Liver (tissue), 8 donors: ENCODE measurements at regions not wholly inside any gene's neighbourhood (a gene's known extent, or its start where the extent isn't known, plus 50 kb on each side); places are given as distances from the start of the nearest gene placed in this dataset.

Experiments used
- DNase-seq: peaks from one replicate; pipeline ENCODE4 v3.0.0-alpha.2; 2017; ENCODE audit warnings: low spot score
- H3K27ac ChIP-seq, 2 donors: one replicate each; pipeline ENCODE4 v1.7.0; 2013; ENCODE audit warnings: inconsistent platforms in 2 of 2, low read length in 2 of 2, control low read depth in 1 of 2, low read depth in 1 of 2, mild to moderate bottlenecking in 1 of 2
- H3K27me3 ChIP-seq, 4 donors: one replicate each; pipeline versions ENCODE4 v1.6.1 to v1.7.0; 2013; ENCODE audit warnings: low read length in 3 of 4, inconsistent platforms in 1 of 4, mild to moderate bottlenecking in 1 of 4, moderate library complexity in 1 of 4; ENCODE audit not compliant: control insufficient read depth in 4 of 4, insufficient read depth in 4 of 4
- H3K36me3 ChIP-seq, 4 donors: one replicate each; pipeline versions ENCODE4 v1.6.1 to v1.7.0; 2013; ENCODE audit warnings: low read length in 3 of 4, mild to moderate bottlenecking in 3 of 4, low read depth in 1 of 4, moderate library complexity in 1 of 4; ENCODE audit not compliant: control insufficient read depth in 4 of 4, insufficient read depth in 3 of 4
- H3K4me1 ChIP-seq, 4 donors: one replicate each; pipeline versions ENCODE4 v1.6.1 to v1.7.0; 2013; ENCODE audit warnings: low read length in 3 of 4, mild to moderate bottlenecking in 3 of 4, moderate library complexity in 1 of 4; ENCODE audit not compliant: control insufficient read depth in 4 of 4, insufficient read depth in 4 of 4
- H3K4me3 ChIP-seq, 3 donors: one replicate each; pipeline versions ENCODE4 v1.6.1 to v1.7.0; 2013; ENCODE audit warnings: low read length in 3 of 3, control low read depth in 1 of 3, low read depth in 1 of 3, mild to moderate bottlenecking in 1 of 3
- H3K9ac ChIP-seq, 2 donors: one replicate each; pipeline ENCODE4 v1.7.0; 2013; ENCODE audit warnings: low read length in 2 of 2, mild to moderate bottlenecking in 2 of 2, moderate library complexity in 2 of 2, control low read depth in 1 of 2, low read depth in 1 of 2
- H3K9me3 ChIP-seq, 4 donors: one replicate each; pipeline versions ENCODE4 v1.6.1 to v1.7.0; 2013; ENCODE audit warnings: low read length in 3 of 4; ENCODE audit not compliant: control insufficient read depth in 4 of 4
- EGR1 ChIP-seq, 2 donors: IDR thresholded peaks; 2 replicates each; pipeline ENCODE4 v1.6.1; 2016 to 2018; ENCODE audit warnings: antibody characterized with exemption in 2 of 2, low read depth in 2 of 2
- FOXA1 ChIP-seq: IDR thresholded peaks from 2 replicates; pipeline ENCODE4 v1.6.1; 2016; ENCODE audit warnings: antibody characterized with exemption
- GABPA ChIP-seq, 2 donors: IDR thresholded peaks in 1 of 2; conservative IDR thresholded peaks in 1 of 2; 2 replicates each; pipeline ENCODE4 v1.6.1; 2016; ENCODE audit warnings: antibody characterized with exemption in 2 of 2, mild to moderate bottlenecking in 1 of 2, moderate library complexity in 1 of 2
- HNF4G ChIP-seq: IDR thresholded peaks from 2 replicates; pipeline ENCODE4 v1.6.1; 2016; ENCODE audit warnings: antibody characterized with exemption
- NR2F2 ChIP-seq: IDR thresholded peaks from 2 replicates; pipeline ENCODE4 v1.6.1; 2016; ENCODE audit warnings: antibody characterized with exemption
- RAD21 ChIP-seq, 2 donors: IDR thresholded peaks; 2 replicates each; pipeline ENCODE4 v1.6.1; 2016; ENCODE audit warnings: antibody characterized with exemption in 2 of 2, mild to moderate bottlenecking in 2 of 2
- RXRA ChIP-seq, 2 donors: IDR thresholded peaks; 2 replicates each; pipeline ENCODE4 v1.6.1; 2017 to 2018; ENCODE audit warnings: antibody characterized with exemption in 2 of 2, mild to moderate bottlenecking in 1 of 2
- SP1 ChIP-seq: IDR thresholded peaks from 2 replicates; pipeline ENCODE4 v1.6.1; 2018; ENCODE audit warnings: antibody characterized with exemption, mild to moderate bottlenecking
- TAF1 ChIP-seq: conservative IDR thresholded peaks from 2 replicates; pipeline ENCODE4 v1.6.1; 2016; ENCODE audit warnings: antibody characterized with exemption, mild to moderate bottlenecking
- YY1 ChIP-seq: IDR thresholded peaks from 2 replicates; pipeline ENCODE4 v1.6.1; 2016; ENCODE audit warnings: antibody characterized with exemption, mild to moderate bottlenecking
- WGBS: extraction: QIAGEN DNeasy Blood & Tissue Kit; methylation state at CpG from one replicate; pipeline ENCODE4 v1.1.7; 2013; 5-methylcytosine and 5-hydroxymethylcytosine counted together
- TF ChIP-seq, protein P1 (sequence below): IDR thresholded peaks from 2 replicates; pipeline ENCODE4 v1.6.1; 2016; ENCODE audit warnings: antibody characterized with exemption
- TF ChIP-seq, protein P2 (sequence below): IDR thresholded peaks from 2 replicates; pipeline ENCODE4 v1.6.1; 2016; ENCODE audit warnings: antibody characterized with exemption
- TF ChIP-seq, protein P3 (sequence below): fragments of 150-350 bp; IDR thresholded peaks from 2 replicates; pipeline ENCODE4 v1.5.1; 2017; ENCODE audit warnings: improper control_type of control experiment, low read depth, low read length; ENCODE audit not compliant: missing input control
- donor health status: healthy.
- donor health status: healthy.
- donor health status: healthy.
- donor health status: healthy.
- donor health status: healthy.

DNA sequence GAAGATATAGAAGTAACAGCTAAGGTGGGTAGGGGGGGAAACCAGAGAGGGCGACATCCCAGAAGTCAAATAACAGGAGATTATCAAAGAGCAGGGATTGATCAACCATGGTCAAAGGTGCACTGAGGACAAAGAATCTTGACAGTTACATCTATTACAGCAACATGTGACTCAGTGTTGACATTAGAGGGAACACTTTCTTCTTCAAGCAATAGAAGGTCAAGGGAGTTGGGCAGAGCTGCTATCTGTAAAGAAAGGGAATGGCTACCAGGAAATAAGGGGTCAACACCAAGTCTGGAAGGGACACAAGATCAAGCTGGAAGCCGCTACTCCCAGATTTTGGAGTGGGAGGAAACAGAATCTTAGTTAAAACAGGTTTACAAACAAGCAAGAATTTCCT, 611.0 kb downstream of the TSN start:
- Histone ChIP-seq H3K4me1 (no peaks in the 10 kb centered on the region), H3K4me3 (no peak overlapping the region), H3K9me3 (no peaks in the 10 kb centered on the region), H3K9ac (no peak overlapping the region), H3K27ac (no peak overlapping the region), H3K27me3 (no peaks in the 10 kb centered on the region), H3K36me3 (no peaks in the 10 kb centered on the region)
- DNase-seq, result no peak
- TF ChIP-seq RXRA (IDR thresholded peaks at IDR 0.05) (peak in 1 of 2 donors; percentile 13), SP1 (no peak)
- WGBS, result 42% methylated on average over 2 of the region's 2 CpGs

DNA sequence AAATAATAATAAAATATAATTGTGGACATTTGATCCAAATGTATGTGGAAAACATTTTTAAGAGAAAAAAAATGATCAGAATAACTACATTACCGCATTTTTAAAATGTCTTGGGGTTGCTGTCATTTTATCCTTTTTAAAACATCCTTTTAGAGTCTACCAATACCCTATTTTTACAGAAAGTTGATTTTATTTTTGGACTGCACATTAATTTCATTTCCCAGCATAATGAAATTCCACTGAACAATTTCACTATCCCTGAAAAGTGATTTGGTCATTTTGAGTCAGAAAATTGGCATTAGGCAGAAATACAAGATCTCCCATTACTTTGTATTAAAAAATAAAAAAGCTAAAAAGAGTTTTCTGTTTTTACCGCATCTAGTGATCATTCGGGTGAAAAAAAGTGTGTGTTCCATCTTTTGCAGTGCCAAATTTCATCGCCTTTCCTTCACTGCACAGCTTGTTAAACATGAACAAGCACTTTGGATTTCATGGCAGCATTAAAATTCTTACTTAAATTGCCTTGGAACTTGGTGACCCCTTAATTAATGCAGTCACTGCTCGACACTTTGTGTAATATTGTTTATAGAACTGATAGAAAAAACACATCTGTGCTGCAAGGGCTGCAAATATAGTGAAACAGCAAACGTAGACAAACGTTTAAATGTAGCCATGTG, 611.7 kb downstream of the TSN start:
- Histone ChIP-seq H3K9me3 (no peaks in the 10 kb centered on the region), H3K27ac (no peak overlapping the region), H3K36me3 (no peaks in the 10 kb centered on the region), H3K9ac (no peak overlapping the region), H3K4me1 (no peaks in the 10 kb centered on the region), H3K4me3 (no peak overlapping the region), H3K27me3 (no peaks in the 10 kb centered on the region)
- DNase-seq, result no peak
- TF ChIP-seq, protein P1, sequence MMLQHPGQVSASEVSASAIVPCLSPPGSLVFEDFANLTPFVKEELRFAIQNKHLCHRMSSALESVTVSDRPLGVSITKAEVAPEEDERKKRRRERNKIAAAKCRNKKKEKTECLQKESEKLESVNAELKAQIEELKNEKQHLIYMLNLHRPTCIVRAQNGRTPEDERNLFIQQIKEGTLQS, result no peak
- no peak for TF ChIP-seq SP1
- no peak for TF ChIP-seq TAF1
- TF ChIP-seq HNF4G, result no peak
- TF ChIP-seq, protein P2, sequence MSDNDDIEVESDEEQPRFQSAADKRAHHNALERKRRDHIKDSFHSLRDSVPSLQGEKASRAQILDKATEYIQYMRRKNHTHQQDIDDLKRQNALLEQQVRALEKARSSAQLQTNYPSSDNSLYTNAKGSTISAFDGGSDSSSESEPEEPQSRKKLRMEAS, result no peak
- no peak for TF ChIP-seq GABPA (IDR thresholded peaks at IDR 0.05 in 1 of 2, conservative IDR thresholded peaks at IDR 0.05 in 1 of 2)
- no peak for TF ChIP-seq EGR1 (IDR thresholded peaks at IDR 0.05; ENCODE audit: low read depth in 2 of 2)
- TF ChIP-seq RAD21 (IDR thresholded peaks at IDR 0.05), result no peak
- TF ChIP-seq NR2F2, result no peak
- no peak for TF ChIP-seq FOXA1
- WGBS, result 73% methylated on average over 7 of the region's 7 CpGs

DNA sequence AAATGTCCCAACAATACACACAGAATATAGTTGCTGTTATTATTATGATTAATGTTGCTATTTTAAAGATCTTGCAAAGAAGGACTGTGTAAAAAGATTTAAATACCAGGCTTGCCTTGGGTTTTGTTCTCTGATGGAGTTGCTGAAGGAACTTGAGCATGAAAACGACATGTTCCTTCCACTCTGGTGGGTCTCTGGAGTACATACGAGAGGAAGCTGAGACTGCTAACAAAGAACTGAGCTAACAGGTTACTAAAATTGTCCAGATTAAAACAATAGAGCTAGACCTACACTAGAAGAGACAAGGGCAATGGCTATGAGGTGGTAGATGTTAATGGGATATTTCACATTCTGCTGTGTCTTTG, 612.2 kb downstream of the TSN start:
- Histone ChIP-seq H3K9me3 (no peaks in the 10 kb centered on the region), H3K27me3 (no peaks in the 10 kb centered on the region), H3K27ac (no peak overlapping the region), H3K36me3 (no peaks in the 10 kb centered on the region), H3K9ac (no peak overlapping the region), H3K4me1 (no peaks in the 10 kb centered on the region), H3K4me3 (no peak overlapping the region)
- WGBS, result 70% methylated on average over 2 of the region's 2 CpGs
- no peak for DNase-seq
- TF ChIP-seq, protein P3, sequence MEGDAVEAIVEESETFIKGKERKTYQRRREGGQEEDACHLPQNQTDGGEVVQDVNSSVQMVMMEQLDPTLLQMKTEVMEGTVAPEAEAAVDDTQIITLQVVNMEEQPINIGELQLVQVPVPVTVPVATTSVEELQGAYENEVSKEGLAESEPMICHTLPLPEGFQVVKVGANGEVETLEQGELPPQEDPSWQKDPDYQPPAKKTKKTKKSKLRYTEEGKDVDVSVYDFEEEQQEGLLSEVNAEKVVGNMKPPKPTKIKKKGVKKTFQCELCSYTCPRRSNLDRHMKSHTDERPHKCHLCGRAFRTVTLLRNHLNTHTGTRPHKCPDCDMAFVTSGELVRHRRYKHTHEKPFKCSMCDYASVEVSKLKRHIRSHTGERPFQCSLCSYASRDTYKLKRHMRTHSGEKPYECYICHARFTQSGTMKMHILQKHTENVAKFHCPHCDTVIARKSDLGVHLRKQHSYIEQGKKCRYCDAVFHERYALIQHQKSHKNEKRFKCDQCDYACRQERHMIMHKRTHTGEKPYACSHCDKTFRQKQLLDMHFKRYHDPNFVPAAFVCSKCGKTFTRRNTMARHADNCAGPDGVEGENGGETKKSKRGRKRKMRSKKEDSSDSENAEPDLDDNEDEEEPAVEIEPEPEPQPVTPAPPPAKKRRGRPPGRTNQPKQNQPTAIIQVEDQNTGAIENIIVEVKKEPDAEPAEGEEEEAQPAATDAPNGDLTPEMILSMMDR, result no peak
- TF ChIP-seq, protein P2, result no peak
- TF ChIP-seq RXRA (IDR thresholded peaks at IDR 0.05) (no peak), RAD21 (IDR thresholded peaks at IDR 0.05) (no peak), SP1 (no peak), YY1 (no peak)
